Karpas-422 (cell line): ENCODE measurements at regions not wholly inside any gene's neighbourhood (a gene's known extent, or its start where the extent isn't known, plus 50 kb on each side); places are given as distances from the start of the nearest gene placed in this dataset.
"Not testable (repeated sequence)": the region's sequence is repeated elsewhere in the genome, so short reads cannot be mapped to it uniquely, and the experiment has no call there.

Source experiments
- DNase-seq: peaks from one replicate; pipeline ENCODE4 v3.0.0-alpha.2; 2015
- H2AFZ ChIP-seq: fragments of 200-600 bp; sonication (generic); 2 replicates; pipeline ENCODE4 v1.6.1; 2014; ENCODE audit warnings: antibody characterized with exemption, low read length, mixed read lengths
- H3K27ac ChIP-seq: fragments of 200-600 bp; sonication (generic); 2 replicates; pipeline ENCODE4 v1.5.1; 2014; ENCODE audit warnings: mild to moderate bottlenecking, low read length, moderate library complexity
- H3K27me3 ChIP-seq: fragments of 200-600 bp; sonication (generic); 2 replicates; pipeline ENCODE4 v1.6.1; 2014; ENCODE audit warnings: low read length, mixed read lengths
- H3K36me3 ChIP-seq: fragments of 200-600 bp; sonication (generic); 2 replicates; pipeline ENCODE4 v1.6.1; 2014; ENCODE audit warnings: low read length, mixed read lengths; ENCODE audit not compliant: insufficient read depth
- H3K4me1 ChIP-seq: fragments of 200-600 bp; sonication (generic); 2 replicates; pipeline ENCODE4 v1.6.1; 2014; ENCODE audit warnings: mild to moderate bottlenecking, low read length, mixed read lengths
- H3K4me2 ChIP-seq: fragments of 200-600 bp; sonication (generic); 2 replicates; pipeline ENCODE4 v1.6.1; 2014; ENCODE audit warnings: low read length, low read depth, mild to moderate bottlenecking; ENCODE audit not compliant: poor library complexity, severe bottlenecking
- H3K4me3 ChIP-seq: fragments of 200-600 bp; sonication (generic); 2 replicates; pipeline ENCODE4 v1.5.1; 2014; ENCODE audit warnings: mild to moderate bottlenecking, antibody characterized with exemption, low read length, mixed read lengths
- H3K79me2 ChIP-seq: fragments of 200-600 bp; sonication (generic); 2 replicates; pipeline ENCODE4 v1.6.1; 2014; ENCODE audit warnings: mild to moderate bottlenecking, low read length, mixed read lengths
- H3K9ac ChIP-seq: fragments of 200-600 bp; sonication (generic); 2 replicates; pipeline ENCODE4 v1.6.0; 2014; ENCODE audit warnings: low read length
- H3K9me2 ChIP-seq: fragments of 200-600 bp; sonication (generic), shearing (Covaris generic); replicated peaks from 2 replicates; pipeline ENCODE4 v1.6.0; 2014; ENCODE audit warnings: mild to moderate bottlenecking, low read length, moderate library complexity; ENCODE audit not compliant: insufficient read depth
- H3K9me3 ChIP-seq: fragments of 300-700, 200-600 bp; sonication (generic); 2 replicates; pipeline ENCODE4 v1.6.1; 2014; ENCODE audit warnings: low read length, mixed read lengths
- H4K20me1 ChIP-seq: fragments of 200-600 bp; sonication (generic); 2 replicates; pipeline ENCODE4 v1.6.1; 2014; ENCODE audit warnings: mild to moderate bottlenecking, antibody characterized with exemption, low read length, low read depth; ENCODE audit not compliant: insufficient read depth

DNA sequence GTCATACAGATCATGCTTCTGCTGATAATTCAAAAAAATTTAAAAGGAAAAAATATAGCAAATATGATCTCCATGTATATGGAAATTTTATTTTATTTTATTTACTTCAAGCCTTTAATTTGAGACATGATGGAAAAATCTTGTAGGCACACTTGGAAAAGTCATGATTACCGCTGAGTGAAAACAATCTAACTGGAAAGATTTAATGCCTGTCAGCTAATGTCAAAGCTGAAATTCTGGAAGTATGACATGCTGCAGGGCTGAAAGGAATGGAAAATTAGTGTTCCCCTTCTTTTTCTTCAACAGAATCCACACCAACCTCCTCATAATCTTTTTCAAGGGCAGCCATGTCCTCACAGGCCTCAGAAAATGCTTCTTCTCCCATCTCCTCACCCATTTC lies 58.2 kb downstream of the RPRM start:
- no peaks in the 10 kb centered on the region for H3K4me1 ChIP-seq
- no peaks in the 10 kb centered on the region for H3K27me3 ChIP-seq
- H3K9me3 ChIP-seq: no peaks in the 10 kb centered on the region
- H3K27ac ChIP-seq: no peak overlapping the region
- H2AFZ ChIP-seq: no peak overlapping the region
- no peaks in the 10 kb centered on the region for H3K79me2 ChIP-seq
- no peak overlapping the region for H3K4me3 ChIP-seq
- DNase-seq: no peak
- no peaks in the 10 kb centered on the region for H4K20me1 ChIP-seq
- H3K9me2 ChIP-seq: no peaks in the 10 kb centered on the region
- no peak overlapping the region for H3K4me2 ChIP-seq
- H3K36me3 ChIP-seq: no peaks in the 10 kb centered on the region
- H3K9ac ChIP-seq: no peak overlapping the region

GRCh38 chr2:153417077-153417476 lies 61.5 kb downstream of the RPRM start:
- Histone ChIP-seq H3K4me1 (no peaks in the 10 kb centered on the region), H3K9me3 (no peaks in the 10 kb centered on the region), H3K36me3 (no peaks in the 10 kb centered on the region), H3K4me3 (no peak overlapping the region), H3K4me2 (no peak overlapping the region), H3K27me3 (no peaks in the 10 kb centered on the region), H2AFZ (no peak overlapping the region), H3K79me2 (no peaks in the 10 kb centered on the region), H3K27ac (no peak overlapping the region), H4K20me1 (no peaks in the 10 kb centered on the region), H3K9ac (no peak overlapping the region), H3K9me2 (no peaks in the 10 kb centered on the region)
- DNase-seq: no peak

GRCh38 chr2:153416071-153416470 lies 62.5 kb downstream of the RPRM start:
- Histone ChIP-seq H4K20me1 (no peaks in the 10 kb centered on the region), H3K79me2 (no peaks in the 10 kb centered on the region), H3K4me2 (no peak overlapping the region), H3K27ac (no peak overlapping the region), H3K9me2 (no peaks in the 10 kb centered on the region), H3K36me3 (no peaks in the 10 kb centered on the region), H3K9me3 (no peaks in the 10 kb centered on the region), H3K4me3 (no peak overlapping the region), H3K9ac (no peak overlapping the region), H2AFZ (no peak overlapping the region), H3K27me3 (no peaks in the 10 kb centered on the region), H3K4me1 (no peaks in the 10 kb centered on the region)
- no peak for DNase-seq

DNA sequence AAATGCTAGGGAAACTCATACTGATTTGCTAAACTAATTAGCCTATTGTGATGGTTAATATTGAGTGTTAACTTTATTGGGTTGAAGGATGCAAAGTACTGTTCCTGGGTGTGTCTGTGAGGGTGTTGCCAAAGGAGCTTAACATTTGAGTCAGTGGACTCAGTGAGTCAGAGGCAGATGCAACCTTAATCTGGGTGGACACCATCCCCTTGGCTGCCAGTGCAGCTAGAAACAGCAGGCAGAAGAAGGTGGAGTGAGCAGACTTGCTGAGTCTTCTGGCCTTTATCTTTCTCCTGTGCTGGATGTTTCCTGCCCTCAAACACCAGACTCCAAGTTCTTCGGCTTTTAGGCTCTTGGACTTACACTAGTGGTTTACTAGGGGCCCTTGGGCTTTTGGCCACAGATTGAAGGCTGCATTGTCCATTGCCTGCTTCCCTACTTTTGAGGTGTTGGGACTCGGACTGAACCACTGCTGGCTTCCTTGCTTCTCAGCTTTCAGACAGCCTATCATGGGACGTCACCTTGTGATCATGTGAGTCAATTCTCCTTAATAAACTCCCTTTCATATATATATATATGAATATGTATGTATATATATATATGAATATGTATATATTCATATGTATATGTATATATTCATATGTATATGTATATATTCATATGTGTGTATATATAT lies 69.7 kb downstream of the RPRM start:
- no peak overlapping the region for H3K9ac ChIP-seq
- H3K4me1 ChIP-seq: no peaks in the 10 kb centered on the region
- no peaks in the 10 kb centered on the region for H3K9me3 ChIP-seq
- DNase-seq: no peak
- no peak overlapping the region for H2AFZ ChIP-seq
- no peak overlapping the region for H3K4me3 ChIP-seq
- no peaks in the 10 kb centered on the region for H3K79me2 ChIP-seq
- no peaks in the 10 kb centered on the region for H3K9me2 ChIP-seq
- H3K27ac ChIP-seq: no peak overlapping the region
- no peaks in the 10 kb centered on the region for H4K20me1 ChIP-seq
- H3K27me3 ChIP-seq: no peaks in the 10 kb centered on the region
- no peaks in the 10 kb centered on the region for H3K36me3 ChIP-seq
- H3K4me2 ChIP-seq: no peak overlapping the region

DNA sequence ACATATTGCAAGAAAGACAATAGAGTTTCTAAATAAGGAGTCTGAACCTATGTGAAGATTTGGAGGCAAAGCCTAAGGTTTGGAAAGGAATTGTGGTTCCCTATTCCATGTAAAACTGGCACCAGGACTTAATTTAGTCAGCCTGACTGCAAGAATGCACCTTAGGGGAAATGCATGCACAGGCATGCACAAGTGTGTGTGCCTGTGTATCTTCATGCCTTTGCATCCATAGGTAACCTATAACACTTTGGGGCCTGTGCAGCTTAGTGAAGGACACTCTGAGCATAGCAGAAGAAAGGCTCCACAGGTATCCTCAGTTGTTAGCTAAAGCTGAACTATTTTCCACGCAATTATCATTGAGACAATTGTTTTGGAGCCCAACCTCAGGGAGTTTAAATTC lies 73.4 kb downstream of the RPRM start:
- Histone ChIP-seq H3K4me2 (no peak overlapping the region), H3K27ac (no peak overlapping the region), H3K27me3 (no peaks in the 10 kb centered on the region), H4K20me1 (no peaks in the 10 kb centered on the region), H2AFZ (no peak overlapping the region), H3K9ac (no peak overlapping the region), H3K4me1 (no peaks in the 10 kb centered on the region), H3K9me3 (no peaks in the 10 kb centered on the region), H3K9me2 (no peaks in the 10 kb centered on the region), H3K79me2 (no peaks in the 10 kb centered on the region), H3K4me3 (no peak overlapping the region), H3K36me3 (no peaks in the 10 kb centered on the region)
- DNase-seq: no peak

- Histone ChIP-seq H3K9ac (no peak overlapping the region), H3K4me2 (no peak overlapping the region), H3K9me2 (no peaks in the 10 kb centered on the region), H3K4me1 (no peaks in the 10 kb centered on the region), H4K20me1 (no peaks in the 10 kb centered on the region), H3K27me3 (no peaks in the 10 kb centered on the region), H3K4me3 (no peak overlapping the region), H3K79me2 (no peaks in the 10 kb centered on the region), H2AFZ (no peak overlapping the region), H3K36me3 (no peaks in the 10 kb centered on the region), H3K27ac (no peak overlapping the region), H3K9me3 (no peaks in the 10 kb centered on the region)
- DNase-seq: no peak
These were observed 73.8 kb downstream of the RPRM start for GRCh38 chr2:153404792-153405191.

- Histone ChIP-seq H3K4me1 (no peaks in the 10 kb centered on the region), H3K4me2 (no peak overlapping the region), H2AFZ (no peak overlapping the region), H3K9ac (no peak overlapping the region), H3K9me2 (no peaks in the 10 kb centered on the region), H3K36me3 (no peaks in the 10 kb centered on the region), H3K9me3 (no peaks in the 10 kb centered on the region), H4K20me1 (no peaks in the 10 kb centered on the region), H3K79me2 (no peaks in the 10 kb centered on the region), H3K27ac (no peak overlapping the region), H3K27me3 (no peaks in the 10 kb centered on the region), H3K4me3 (no peak overlapping the region)
- no peak for DNase-seq
These were observed 74.6 kb downstream of the RPRM start for GRCh38 chr2:153403940-153404339.

DNA sequence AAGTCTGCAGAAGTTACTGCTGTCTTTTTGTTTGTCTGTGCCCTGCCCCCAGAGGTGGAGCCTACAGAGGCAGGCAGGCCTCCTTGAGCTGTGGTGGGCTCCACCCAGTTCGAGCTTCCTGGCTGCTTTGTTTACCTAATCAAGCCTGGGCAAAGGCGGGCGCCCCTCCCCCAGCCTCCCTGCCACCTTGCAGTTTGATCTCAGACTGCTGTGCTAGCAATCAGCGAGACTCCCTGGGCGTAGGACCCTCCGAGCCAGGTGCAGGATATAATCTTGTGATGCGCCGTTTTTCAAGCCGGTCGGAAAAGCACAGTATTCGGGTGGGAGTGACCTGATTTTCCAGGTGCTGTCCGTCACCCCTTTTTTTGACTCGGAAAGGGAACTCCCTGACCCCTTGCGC lies 75.2 kb downstream of the RPRM start:
- H3K4me1 ChIP-seq, H3K4me2 ChIP-seq, H3K4me3 ChIP-seq, H3K9ac ChIP-seq, H3K27me3 ChIP-seq, H3K36me3 ChIP-seq, DNase-seq, H3K9me2 ChIP-seq, H3K79me2 ChIP-seq, H3K27ac ChIP-seq, H2AFZ ChIP-seq, H4K20me1 ChIP-seq, H3K9me3 ChIP-seq: not testable (repeated sequence)

GRCh38 chr2:153394686-153395085 lies 83.9 kb downstream of the RPRM start:
- H3K4me1 ChIP-seq: no peaks in the 10 kb centered on the region
- H2AFZ ChIP-seq: no peak overlapping the region
- H4K20me1 ChIP-seq: no peaks in the 10 kb centered on the region
- no peaks in the 10 kb centered on the region for H3K27me3 ChIP-seq
- no peak overlapping the region for H3K27ac ChIP-seq
- H3K79me2 ChIP-seq: no peaks in the 10 kb centered on the region
- H3K4me3 ChIP-seq: no peak overlapping the region
- no peaks in the 10 kb centered on the region for H3K9me3 ChIP-seq
- no peak for DNase-seq
- 0 out of 2 replicates have a peak, but pooled peaks cover 3% of the 10 kb centered on the region for H3K9me2 ChIP-seq
- H3K36me3 ChIP-seq: no peaks in the 10 kb centered on the region
- no peak overlapping the region for H3K9ac ChIP-seq
- no peak overlapping the region for H3K4me2 ChIP-seq
